Erythroblast (primary cell): ENCODE measurements at regions not wholly inside any gene's neighbourhood (a gene's known extent, or its start where the extent isn't known, plus 50 kb on each side); places are given as distances from the start of the nearest gene placed in this dataset.

Experiments used
- GATA1 ChIP-seq: IDR thresholded peaks from 2 replicates; pipeline ENCODE4 v1.6.1; 2011; ENCODE audit warnings: low read depth, mild to moderate bottlenecking, control low read depth, low read length, moderate library complexity
- POLR2A ChIP-seq: IDR thresholded peaks from 2 replicates; pipeline ENCODE4 v1.6.1; 2011; ENCODE audit warnings: mild to moderate bottlenecking, low read length

DNA sequence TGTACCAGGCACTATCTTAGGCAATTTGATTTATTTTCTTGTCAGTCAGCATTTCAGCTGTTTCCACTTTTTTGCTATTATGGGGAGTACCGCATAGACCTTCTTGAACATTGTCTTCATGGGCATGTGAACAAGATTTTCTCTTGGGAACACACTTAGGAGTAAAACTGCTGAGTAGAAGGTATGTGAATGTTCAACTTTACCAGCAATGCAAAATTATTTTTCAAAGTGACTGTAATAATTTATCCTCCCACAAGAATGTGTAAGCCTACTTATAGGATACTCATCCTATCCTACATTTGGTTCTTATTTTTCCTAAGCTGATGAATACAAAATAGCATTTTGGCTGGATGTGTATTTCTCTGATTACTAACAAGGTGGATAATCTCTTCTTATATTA is 132.0 kb upstream of the NAV2 start:
- TF ChIP-seq POLR2A = no peak
- TF ChIP-seq GATA1 = no peak
